ENCODE measurements at regions not wholly inside any gene's neighbourhood (a gene's known extent, or its start where the extent isn't known, plus 50 kb on each side); places are given as distances from the start of the nearest gene placed in this dataset.
"Not testable (repeated sequence)": the region's sequence is repeated elsewhere in the genome, so short reads cannot be mapped to it uniquely, and the experiment has no call there.

- no peak for DNase-seq (ENCODE audit: low read depth)
These were observed 164.4 kb upstream of the KCNG1 start for GRCh38 chr20:51187261-51187660.

GRCh38 chr20:51185861-51186260 lies 163.0 kb upstream of the KCNG1 start:
- DNase-seq (ENCODE audit: low read depth) = no peak

DNA sequence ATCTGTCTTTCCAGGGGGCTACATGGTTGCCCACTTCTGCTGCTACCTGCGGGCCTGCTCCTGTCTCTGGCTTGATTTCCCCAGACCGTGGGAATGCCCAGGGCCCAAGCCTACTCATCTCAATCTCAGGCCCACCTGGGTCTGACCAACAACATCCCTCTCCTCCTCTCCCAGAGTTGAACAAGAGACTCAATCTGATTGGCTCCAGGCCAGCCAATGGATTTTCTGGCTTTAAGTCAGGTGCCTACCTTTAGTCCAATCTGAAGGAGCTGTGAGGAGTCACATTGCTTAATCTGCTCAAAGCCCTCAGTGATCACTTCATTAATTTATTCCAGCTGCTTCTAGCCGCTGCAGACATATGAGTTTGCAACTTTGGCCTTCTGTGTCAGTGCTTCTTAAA lies 162.4 kb upstream of the KCNG1 start:
- DNase-seq (ENCODE audit: low read depth) = no peak

DNA sequence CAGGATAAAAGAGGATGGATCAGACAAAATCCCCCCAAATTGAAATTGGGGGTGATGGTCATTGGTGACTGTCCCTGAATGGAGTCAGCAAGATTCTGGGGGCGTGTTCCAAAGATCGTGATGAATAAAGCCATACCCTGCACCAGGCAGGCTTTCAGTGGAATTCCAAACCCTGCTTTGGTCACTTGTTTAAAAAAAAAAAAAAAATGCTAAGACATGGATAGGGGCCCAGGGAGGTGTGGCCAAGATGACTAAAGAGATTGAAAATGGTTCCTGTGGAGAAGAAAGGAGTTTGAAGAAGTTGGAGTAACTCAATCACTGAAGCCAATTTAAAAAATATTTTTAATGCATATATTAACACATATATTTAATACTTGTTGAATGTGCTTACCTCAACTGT lies 161.4 kb upstream of the KCNG1 start:
- peak; percentile 28 for DNase-seq (ENCODE audit: low read depth)

DNA sequence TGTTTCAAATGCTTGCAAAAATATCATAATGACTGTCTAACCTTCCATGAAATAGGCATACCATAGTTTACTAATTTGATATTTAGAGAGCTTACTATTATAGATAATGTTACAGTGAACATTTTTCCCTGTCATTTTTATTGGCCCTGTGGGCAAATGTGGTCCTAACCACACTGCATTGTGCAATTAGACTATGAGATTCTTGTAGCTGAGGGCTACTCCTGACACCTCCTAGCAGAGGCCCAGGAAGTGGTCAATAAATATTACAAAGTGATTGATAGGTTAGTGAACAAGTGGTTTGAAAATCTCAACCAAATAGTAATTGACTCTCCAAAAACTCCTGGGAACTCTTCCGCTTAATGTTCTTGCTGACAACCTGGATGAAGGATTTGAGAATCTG lies 160.5 kb upstream of the KCNG1 start:
- peak; percentile 37 for DNase-seq (ENCODE audit: low read depth)

DNA sequence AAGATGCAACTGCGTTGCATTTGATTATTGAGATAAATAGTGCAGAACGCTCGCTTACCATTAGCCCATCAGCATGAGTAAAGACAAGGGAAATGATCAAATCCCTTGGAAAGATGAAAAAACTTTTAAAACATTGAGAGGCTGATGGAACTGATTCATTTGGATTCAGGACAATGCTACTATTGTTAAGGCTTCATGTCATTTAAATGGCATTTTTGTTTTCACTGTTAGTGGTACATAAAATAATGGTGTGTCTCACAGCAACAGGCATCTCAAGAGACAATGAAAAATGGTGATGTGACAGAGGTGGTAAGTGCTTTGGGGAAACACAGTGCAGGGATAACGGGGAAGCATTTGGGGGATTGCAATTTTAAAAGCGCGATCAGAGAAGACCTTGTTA lies 159.7 kb upstream of the KCNG1 start:
- no peak for DNase-seq (ENCODE audit: low read depth)

- no peak for DNase-seq (ENCODE audit: low read depth)
These were observed 155.2 kb upstream of the KCNG1 start for GRCh38 chr20:51178153-51178552.

- no peak for DNase-seq (ENCODE audit: low read depth)
These were observed 154.0 kb upstream of the KCNG1 start for GRCh38 chr20:51176876-51177275.

- DNase-seq (ENCODE audit: low read depth) = no peak
These were observed 153.5 kb upstream of the KCNG1 start for GRCh38 chr20:51176446-51176845.

- no peak for DNase-seq (ENCODE audit: low read depth)
These were observed 152.8 kb upstream of the KCNG1 start for GRCh38 chr20:51175724-51176123.

- DNase-seq (ENCODE audit: low read depth) = no peak
These were observed 152.2 kb upstream of the KCNG1 start for GRCh38 chr20:51175156-51175555.

DNA sequence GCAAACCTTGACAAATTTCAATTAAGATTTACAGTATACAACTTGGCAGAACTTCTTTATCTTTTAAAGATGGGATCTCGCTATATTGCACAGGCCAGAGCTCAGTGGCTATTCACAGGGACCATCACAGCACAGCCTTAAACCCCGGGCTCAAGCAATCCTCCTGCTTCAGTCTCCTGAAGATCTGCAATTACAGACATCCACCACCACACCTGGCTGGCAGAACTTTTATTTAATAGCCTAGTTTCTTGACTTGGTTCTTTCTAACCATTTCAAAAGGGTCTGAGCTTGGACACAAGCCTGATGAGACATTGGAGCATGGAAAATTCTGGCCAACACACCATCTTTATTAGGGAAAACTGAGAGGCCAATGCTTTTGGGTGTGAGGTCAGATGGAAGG lies 151.6 kb upstream of the KCNG1 start:
- DNase-seq (ENCODE audit: low read depth) = no peak

- no peak for DNase-seq (ENCODE audit: low read depth)
These were observed 149.9 kb upstream of the KCNG1 start for GRCh38 chr20:51172558-51173428.

GRCh38 chr20:51171141-51171540 lies 148.2 kb upstream of the KCNG1 start:
- no peak for DNase-seq (ENCODE audit: low read depth)

- no peak for DNase-seq (ENCODE audit: low read depth)
These were observed 146.9 kb upstream of the KCNG1 start for GRCh38 chr20:51169813-51170212.

- DNase-seq (ENCODE audit: low read depth) = not testable (repeated sequence)
These were observed 145.0 kb upstream of the KCNG1 start for GRCh38 chr20:51167911-51168310.

DNA sequence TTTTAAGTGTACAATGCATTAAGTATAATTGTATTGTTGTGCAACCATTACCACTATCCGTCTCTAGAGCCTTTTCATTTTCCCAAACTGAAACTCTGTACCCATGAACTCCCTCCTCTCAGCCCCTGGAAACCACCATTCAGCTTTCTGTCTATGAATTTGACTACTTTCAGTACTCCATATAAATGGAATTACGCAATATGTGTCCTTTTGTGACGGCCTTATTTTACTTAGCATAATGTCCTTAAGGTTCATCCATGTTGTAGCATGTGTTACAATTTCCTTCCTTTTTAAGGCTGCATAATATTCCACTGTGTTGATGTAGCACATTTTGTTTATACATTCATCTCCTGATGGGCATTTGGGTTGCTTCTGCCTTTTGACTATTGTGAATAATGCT lies 143.6 kb upstream of the KCNG1 start:
- DNase-seq (ENCODE audit: low read depth) = no peak

DNA sequence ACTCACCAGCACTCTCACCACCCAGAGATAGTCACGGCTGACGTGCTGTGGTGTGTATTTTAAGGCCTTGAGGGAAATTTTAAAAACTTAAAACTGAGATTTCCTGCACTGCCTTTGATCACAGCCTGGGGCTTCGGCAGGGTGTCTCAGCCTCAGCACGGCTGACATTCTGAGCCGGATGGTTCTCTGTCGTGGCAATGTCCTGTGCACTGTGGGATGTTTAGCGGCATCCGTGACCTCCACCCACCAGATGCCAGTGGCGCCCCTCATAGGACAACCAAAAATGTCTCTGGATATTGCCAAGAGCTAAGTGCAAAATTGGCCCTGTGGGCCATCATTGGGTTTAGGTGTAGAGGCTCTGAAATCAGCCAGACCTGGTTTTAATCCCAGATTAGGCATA lies 142.2 kb upstream of the KCNG1 start:
- DNase-seq (ENCODE audit: low read depth) = no peak

DNA sequence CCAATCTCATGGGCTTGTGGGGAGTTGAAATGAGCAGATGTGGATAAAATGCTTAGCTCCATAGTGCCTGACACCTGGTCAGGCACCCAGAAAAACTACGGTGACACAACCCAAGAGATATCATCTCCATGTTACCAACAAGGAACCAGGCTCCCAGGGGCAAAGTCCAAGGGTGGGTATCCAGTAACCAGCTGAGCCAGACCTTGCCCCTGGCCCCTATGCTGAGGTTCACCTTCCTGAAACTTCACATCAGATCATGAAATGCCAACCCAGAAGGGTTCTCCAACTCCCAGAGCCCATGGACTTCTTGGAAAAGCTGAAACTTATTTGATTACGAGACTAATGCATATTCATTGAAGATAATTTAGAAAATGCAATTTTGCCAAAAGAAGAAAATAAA lies 141.8 kb upstream of the KCNG1 start:
- DNase-seq (ENCODE audit: low read depth) = no peak

DNA sequence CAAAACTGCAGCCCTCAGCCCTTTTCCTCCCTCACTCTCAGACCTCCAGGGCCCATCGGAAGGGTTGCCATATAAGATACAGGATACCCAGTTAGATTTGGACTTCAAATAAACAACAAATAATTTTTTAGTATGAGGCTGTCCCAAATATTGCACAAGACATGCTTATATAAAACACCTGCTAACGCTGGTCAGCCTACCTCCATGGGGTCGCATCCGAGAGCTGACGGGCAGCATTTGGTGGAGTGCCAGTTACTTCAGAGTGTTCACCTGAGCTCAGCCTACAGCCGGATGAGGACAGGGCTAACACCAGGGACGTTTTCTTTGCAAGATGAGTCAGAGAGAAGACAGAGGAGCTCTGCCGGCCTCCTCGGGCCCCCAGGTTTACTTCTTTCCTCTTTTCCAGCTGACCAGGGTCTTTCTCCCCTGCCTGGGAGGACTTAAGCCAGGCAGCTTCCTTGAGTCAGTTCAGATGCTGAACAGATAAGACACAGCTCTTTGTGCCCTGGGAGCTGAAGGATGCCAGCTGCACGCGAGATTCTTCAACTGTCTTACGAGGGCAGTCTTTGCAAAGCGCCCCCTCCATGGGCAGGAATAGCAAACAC lies 141.2 kb upstream of the KCNG1 start:
- no peak for DNase-seq (ENCODE audit: low read depth)

DNA sequence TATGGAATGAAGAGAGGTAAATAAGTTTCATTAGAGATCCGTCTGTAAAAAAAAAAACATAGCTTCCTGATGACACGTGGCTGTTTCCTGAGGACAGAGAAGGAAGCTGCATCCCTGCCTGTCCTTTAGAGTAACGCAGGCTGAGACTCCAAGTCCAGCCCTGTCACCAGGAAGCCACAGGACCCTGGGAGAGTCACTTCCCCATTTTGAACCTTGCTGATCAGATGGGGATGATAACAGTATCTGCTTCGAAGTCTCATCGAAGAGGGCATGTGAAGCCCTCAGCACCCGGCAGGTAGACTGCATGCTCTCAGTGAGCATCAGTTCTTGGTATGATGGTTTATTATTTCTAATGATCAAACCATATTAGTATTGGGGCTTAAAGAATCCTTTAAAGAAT lies 139.1 kb upstream of the KCNG1 start:
- DNase-seq (ENCODE audit: low read depth) = no peak

- DNase-seq (ENCODE audit: low read depth) = no peak
These were observed 137.9 kb upstream of the KCNG1 start for GRCh38 chr20:51160821-51161220.

GRCh38 chr20:51159981-51160380 lies 137.1 kb upstream of the KCNG1 start:
- DNase-seq (ENCODE audit: low read depth) = no peak

DNA sequence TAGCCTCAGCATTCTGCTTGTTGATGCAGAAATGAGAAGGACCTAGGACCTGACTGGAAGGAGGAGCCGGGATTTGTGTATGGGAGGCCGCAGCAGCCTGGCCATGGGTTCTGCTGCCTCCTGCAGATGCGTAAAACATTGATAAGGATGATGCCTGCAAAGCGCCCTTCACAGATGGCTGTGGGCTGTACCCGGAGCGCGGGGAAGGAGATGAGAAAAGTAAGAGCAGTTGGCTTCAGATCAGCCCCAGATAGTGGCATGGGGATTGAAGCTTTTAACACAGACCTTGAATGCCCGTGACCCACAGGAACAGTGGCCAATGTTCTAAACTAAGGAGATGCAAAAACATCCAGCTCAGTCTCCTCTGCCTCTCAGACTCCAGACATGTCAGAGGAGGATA lies 136.4 kb upstream of the KCNG1 start:
- no peak for DNase-seq (ENCODE audit: low read depth)

All from HS-5 (cell line).